Skin epidermis (tissue), 12 donors: ENCODE measurements at regions not wholly inside any gene's neighbourhood (a gene's known extent, or its start where the extent isn't known, plus 50 kb on each side); places are given as distances from the start of the nearest gene placed in this dataset.

Experiments
- H3K27ac ChIP-seq, 21 experiments: fragments of 200-600 bp; sonication (generic) in 11 of 21; one replicate each; pipeline ENCODE4 v1.5.0; 2020; ENCODE audit warnings: mild to moderate bottlenecking in 3 of 21, inconsistent platforms in 2 of 21, moderate library complexity in 2 of 21
- H3K4me3 ChIP-seq, 7 experiments: fragments of 200-600 bp; sonication (generic) in 2 of 7; one replicate each; pipeline ENCODE4 v1.5.0; 2020; ENCODE audit warnings: inconsistent platforms in 2 of 7, mild to moderate bottlenecking in 2 of 7, moderate library complexity in 1 of 7

DNA sequence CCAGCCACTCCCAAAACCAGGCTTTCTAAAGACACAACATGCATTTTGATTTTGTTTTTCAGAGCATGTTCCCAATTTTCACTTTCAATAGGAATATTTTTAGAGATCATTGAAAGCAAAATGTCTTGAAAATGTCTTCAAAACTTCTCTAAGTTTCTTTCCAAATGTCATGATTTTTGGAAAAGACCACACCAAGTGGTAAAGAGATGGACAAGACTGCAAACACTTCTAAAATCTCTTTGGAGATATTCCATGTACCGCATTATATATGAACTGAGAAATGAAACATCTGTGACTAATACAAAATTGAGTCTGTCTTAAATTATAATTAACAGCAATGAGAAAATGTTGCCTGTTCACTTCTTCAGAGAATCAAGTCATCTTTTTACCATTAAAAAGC lies 418.0 kb upstream of the PKN2 start:
- no peak overlapping the region for H3K27ac ChIP-seq

DNA sequence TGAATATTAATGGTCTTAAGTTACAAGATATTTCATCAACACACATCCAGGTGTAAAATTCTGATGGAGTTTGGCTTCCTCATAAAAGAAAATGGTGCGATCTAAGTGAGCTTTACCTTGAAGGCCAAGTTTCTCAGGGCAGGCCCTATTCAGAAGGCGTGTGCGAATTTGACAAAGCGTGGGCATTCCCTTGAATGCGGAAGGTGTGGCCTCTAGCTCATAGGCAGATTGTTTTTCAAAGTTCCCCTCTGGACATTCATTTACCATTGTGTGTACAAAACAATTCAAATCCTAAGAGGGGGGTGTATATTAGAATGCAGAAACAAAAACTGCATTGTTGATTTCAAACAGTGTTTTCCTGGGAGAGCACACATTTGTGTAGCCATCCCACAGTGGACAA lies 411.9 kb upstream of the PKN2 start:
- no peak overlapping the region for H3K27ac ChIP-seq
- no peak overlapping the region for H3K4me3 ChIP-seq

More for the DNA sequence above, 418.0 kb upstream of the PKN2 start:
- H3K4me3 ChIP-seq, result no peak overlapping the region

DNA sequence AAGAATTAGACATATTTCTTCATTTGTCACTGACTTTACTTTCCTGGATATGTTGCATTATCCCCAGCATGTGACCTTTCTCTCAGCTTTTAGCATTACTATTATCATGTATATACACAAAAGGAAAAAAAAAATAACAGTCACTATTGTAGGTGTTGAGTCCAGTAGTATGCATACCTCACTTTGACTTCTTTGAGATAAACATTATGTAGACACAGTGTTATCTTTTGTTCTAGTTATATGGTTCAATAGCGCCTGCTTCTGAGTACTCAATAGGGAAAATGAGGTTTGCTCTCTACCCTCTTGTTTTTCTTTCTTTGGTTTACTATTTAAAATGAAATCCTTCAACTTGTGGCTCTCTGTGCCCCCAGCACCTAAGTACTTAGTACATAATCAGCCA lies 409.6 kb upstream of the PKN2 start:
- Histone ChIP-seq H3K4me3 (no peak overlapping the region), H3K27ac (no peak overlapping the region)

DNA sequence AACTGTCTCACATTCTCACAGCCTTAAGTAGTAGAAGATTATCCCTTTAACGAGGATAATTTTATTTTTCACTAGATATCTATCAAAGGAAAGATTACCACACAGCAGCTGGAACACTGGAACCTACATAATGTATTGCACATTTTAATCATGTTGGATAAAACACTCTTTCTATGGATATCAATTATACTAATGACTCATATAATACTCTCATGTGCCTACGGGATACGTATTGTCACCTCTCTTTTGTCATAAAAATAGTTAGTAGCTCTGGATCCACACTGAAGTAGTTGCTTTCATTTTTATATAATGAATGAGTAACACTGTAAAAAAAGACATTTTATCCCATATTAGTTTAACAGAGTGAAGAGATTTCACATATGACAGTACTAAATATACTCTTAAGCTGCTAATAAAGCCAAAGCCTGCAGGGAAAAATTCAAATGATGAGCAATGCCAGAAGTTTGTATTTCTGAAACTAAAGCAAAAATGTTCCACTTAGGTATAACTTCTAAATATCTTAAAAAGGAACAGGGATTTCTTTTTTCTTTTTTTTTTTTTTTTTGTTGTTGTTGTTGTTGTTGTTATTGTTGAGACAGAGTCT lies 408.7 kb upstream of the PKN2 start:
- Histone ChIP-seq H3K27ac (no peak overlapping the region), H3K4me3 (no peak overlapping the region)

GRCh38 chr1:88276163-88276562 lies 407.9 kb upstream of the PKN2 start:
- Histone ChIP-seq H3K4me3 (no peak overlapping the region), H3K27ac (no peak overlapping the region)

DNA sequence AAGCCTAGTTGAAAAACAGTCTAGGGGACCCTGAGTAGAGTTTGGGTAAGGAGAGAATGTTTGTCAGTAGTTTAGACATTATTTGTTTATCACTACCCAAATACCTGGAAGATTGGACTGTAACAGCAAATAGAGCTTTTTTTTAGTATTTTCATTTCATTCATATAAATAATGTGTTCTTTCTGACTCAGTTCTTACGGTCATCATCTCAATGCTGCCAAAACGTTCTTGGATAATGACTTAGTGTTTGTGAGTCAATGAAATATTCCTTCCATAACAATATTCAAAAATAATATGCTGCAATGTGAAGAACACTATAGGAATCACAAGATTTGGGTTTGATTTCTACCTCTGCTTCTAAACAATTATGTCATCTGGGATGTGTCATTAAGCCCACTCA lies 400.0 kb upstream of the PKN2 start:
- Histone ChIP-seq H3K4me3 (no peak overlapping the region), H3K27ac (no peak overlapping the region)

GRCh38 chr1:88284666-88285366 lies 399.3 kb upstream of the PKN2 start:
- no peak overlapping the region for H3K4me3 ChIP-seq
- no peak overlapping the region for H3K27ac ChIP-seq

- Histone ChIP-seq H3K4me3 (no peak overlapping the region), H3K27ac (no peak overlapping the region)
These were observed 397.4 kb upstream of the PKN2 start for GRCh38 chr1:88286716-88287115.

- no peak overlapping the region for H3K27ac ChIP-seq
- no peak overlapping the region for H3K4me3 ChIP-seq
These were observed 395.5 kb upstream of the PKN2 start for GRCh38 chr1:88288571-88288970.

GRCh38 chr1:88289401-88290102 lies 394.5 kb upstream of the PKN2 start:
- H3K27ac ChIP-seq, result no peak overlapping the region
- no peak overlapping the region for H3K4me3 ChIP-seq

GRCh38 chr1:88291611-88292354 lies 392.3 kb upstream of the PKN2 start:
- Histone ChIP-seq H3K27ac (no peak overlapping the region), H3K4me3 (no peak overlapping the region)

DNA sequence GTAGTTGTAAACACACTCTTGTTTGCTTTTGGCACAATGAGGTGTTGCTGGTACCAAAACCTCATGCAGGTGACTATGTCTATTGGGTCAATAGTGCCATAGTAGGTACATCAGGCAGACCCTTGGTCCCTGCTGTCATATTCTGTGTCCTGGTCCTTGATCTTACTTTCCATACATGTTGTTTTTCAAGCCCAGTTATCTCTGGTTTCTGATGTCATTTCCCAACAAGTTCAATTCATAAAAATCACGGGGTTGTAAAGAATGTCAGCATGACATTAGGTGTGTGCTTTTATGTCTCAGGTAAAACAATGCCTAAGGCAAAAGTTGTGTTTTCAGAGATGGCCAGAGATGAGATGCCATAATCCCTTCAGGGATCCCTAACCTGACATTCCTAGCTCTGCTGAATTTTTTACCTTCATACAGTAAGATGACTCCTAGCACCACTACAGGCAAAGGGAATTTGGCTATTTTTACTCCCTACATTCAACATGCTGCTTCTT lies 390.3 kb upstream of the PKN2 start:
- Histone ChIP-seq H3K27ac (no peak overlapping the region), H3K4me3 (no peak overlapping the region)

- no peak overlapping the region for H3K27ac ChIP-seq
- no peak overlapping the region for H3K4me3 ChIP-seq
These were observed 387.8 kb upstream of the PKN2 start for GRCh38 chr1:88296227-88296626.

GRCh38 chr1:88296642-88297041 lies 387.4 kb upstream of the PKN2 start:
- Histone ChIP-seq H3K4me3 (no peak overlapping the region), H3K27ac (no peak overlapping the region)

DNA sequence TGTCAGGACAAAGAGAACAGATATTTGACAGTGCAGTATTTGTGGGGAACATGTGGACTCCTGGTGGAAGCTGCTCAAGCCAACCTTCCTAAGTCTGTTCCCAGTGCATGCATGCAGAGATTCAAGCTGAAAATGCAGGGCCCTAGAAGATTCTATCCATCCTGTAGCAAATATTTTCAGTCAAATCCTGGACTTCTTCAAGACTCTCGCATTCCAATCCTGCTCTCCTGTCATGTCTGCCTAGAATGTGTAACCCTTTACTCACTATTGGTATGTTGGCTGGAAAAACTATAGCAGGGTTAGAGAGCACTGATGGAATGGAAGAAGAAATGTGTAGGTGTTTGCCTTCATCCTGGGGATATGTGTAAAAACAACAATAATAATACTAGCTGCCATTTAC lies 385.6 kb upstream of the PKN2 start:
- no peak overlapping the region for H3K4me3 ChIP-seq
- H3K27ac ChIP-seq, result no peak overlapping the region

DNA sequence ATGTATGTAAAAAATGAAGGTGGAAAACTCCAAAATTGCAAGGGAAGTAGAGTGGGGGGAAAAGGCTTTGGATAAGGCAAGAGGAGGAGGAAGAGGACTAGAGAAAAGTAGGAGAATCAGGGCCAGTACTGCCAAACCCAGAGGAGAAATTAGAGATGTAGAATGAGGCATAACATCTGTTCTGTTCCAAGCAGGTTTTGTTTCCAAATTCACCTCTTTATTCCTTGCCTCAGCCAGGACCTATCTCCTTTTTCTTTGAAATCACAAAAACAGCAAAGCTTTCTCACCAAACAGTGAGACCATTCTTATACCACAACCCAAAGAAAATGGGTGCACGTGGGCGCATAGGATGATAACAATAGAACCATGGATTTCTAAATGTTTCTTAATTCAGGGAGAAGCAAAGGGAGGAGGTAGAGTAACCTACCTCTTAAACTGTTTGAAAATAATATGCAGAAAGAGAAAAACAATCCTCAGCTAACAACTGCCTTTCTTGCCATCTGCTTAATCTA lies 383.3 kb upstream of the PKN2 start:
- H3K27ac ChIP-seq, result no peak overlapping the region
- H3K4me3 ChIP-seq, result no peak overlapping the region

DNA sequence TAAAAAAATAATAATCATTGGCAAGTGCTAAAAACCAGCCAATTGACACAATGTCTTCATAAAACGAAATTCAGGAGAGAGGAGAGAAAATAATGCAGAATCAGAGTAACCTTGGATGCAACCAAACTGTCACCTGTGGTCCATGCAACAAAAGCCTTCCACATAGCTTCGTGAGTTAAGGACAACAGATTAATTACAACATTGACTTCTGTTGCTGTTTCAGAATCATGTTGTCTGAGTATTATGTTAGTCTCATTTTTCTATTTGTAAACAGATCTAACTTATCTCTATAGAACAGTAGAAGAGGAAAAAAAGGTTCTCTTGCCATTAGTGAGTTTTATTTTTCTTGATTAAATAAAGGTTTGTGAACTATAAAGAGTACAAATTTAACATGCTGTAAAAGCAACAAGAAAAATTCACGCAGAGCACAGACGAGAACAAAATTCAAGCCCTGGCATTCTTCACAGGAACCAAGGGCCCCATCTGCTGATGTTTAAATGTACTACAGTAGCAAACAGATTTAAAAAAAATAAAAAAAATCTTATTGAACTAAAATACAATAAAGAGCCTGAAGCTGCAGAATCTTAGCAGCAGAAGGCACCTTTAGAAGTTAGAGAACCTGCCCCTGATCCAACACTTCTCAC lies 381.1 kb upstream of the PKN2 start:
- Histone ChIP-seq H3K4me3 (no peak overlapping the region), H3K27ac (no peak overlapping the region)

GRCh38 chr1:88311265-88311664 lies 372.8 kb upstream of the PKN2 start:
- Histone ChIP-seq H3K4me3 (no peak overlapping the region), H3K27ac (no peak overlapping the region)

DNA sequence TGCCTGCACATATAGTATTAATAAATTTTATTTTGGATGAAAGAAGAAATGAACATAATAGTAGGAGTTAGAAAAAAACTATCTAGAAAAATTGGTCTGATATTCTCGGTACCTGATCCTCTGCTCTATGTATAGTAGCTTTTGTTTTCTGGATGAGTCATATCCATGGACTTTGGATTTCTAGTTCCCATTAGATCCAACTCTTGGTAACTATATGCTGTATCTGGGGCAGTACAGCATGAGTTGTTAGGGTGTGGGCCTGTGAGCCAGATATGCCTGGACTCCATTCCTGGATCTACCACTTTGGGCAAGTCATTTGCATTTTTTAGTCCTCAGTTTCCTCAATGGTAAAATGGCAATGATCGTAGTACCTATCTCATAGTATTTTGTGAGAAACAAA lies 372.2 kb upstream of the PKN2 start:
- no peak overlapping the region for H3K4me3 ChIP-seq

GRCh38 chr1:88317396-88317795 lies 366.7 kb upstream of the PKN2 start:
- Histone ChIP-seq H3K27ac (no peak overlapping the region), H3K4me3 (no peak overlapping the region)

More for the DNA sequence above, 372.2 kb upstream of the PKN2 start:
- H3K27ac ChIP-seq, result no peak overlapping the region
